H9 (cell line): ENCODE measurements at regions not wholly inside any gene's neighbourhood (a gene's known extent, or its start where the extent isn't known, plus 50 kb on each side); places are given as distances from the start of the nearest gene placed in this dataset.

ENCODE experiments used
- DNase-seq: peaks from one replicate; pipeline ENCODE4 v3.0.0-alpha.2; 2017
- H2AFZ ChIP-seq: one replicate; pipeline ENCODE4 v1.6.1; 2013; ENCODE audit warnings: mild to moderate bottlenecking, low read length, control low read depth, moderate library complexity
- H2AK5ac ChIP-seq: 2 replicates; pipeline ENCODE4 v1.6.1; 2013; ENCODE audit warnings: low read length, control low read depth, mixed read lengths; ENCODE audit not compliant: insufficient read length
- H2BK120ac ChIP-seq: one replicate; pipeline ENCODE4 v1.6.1; 2013; ENCODE audit warnings: low read depth, mild to moderate bottlenecking, low read length, control low read depth, inconsistent platforms; ENCODE audit not compliant: poor library complexity, severe bottlenecking
- H2BK12ac ChIP-seq: 2 replicates; pipeline ENCODE4 v1.6.1; 2013; ENCODE audit warnings: low read length, control low read depth, mixed read lengths, low read depth; ENCODE audit not compliant: insufficient read length
- H2BK15ac ChIP-seq: 2 replicates; pipeline ENCODE4 v1.6.1; 2013; ENCODE audit warnings: low read depth, low read length, control low read depth
- H2BK20ac ChIP-seq: one replicate; pipeline ENCODE4 v1.6.1; 2013; ENCODE audit warnings: low read depth, mild to moderate bottlenecking, low read length, control low read depth, inconsistent platforms; ENCODE audit not compliant: poor library complexity, severe bottlenecking
- H2BK5ac ChIP-seq: 2 replicates; pipeline ENCODE4 v1.6.1; 2013; ENCODE audit warnings: low read length, control low read depth, mixed read lengths; ENCODE audit not compliant: insufficient read length
- H3K14ac ChIP-seq: 2 replicates; pipeline ENCODE4 v1.6.1; 2013; ENCODE audit warnings: low read length, control low read depth; ENCODE audit not compliant: insufficient read depth
- H3K18ac ChIP-seq: 2 replicates; pipeline ENCODE4 v1.6.1; 2013; ENCODE audit warnings: low read depth, mild to moderate bottlenecking, mixed read lengths, low read length, control low read depth; ENCODE audit not compliant: insufficient read length
- H3K23ac ChIP-seq: 2 replicates; pipeline ENCODE4 v1.6.1; 2013; ENCODE audit warnings: low read length, control low read depth, mixed read lengths, low read depth; ENCODE audit not compliant: insufficient read length
- H3K23me2 ChIP-seq: 2 replicates; pipeline ENCODE4 v1.6.1; 2013; ENCODE audit warnings: low read depth, mild to moderate bottlenecking, mixed read lengths, low read length, control low read depth; ENCODE audit not compliant: insufficient read length, poor library complexity, severe bottlenecking
- H3K27ac ChIP-seq: 2 replicates; pipeline ENCODE4 v1.5.1; 2013; ENCODE audit warnings: low read length, control low read depth, mixed read lengths, low read depth; ENCODE audit not compliant: insufficient read length
- H3K27me3 ChIP-seq: 2 replicates; pipeline ENCODE4 v1.6.1; 2013; ENCODE audit warnings: low read length, control low read depth, inconsistent platforms; ENCODE audit not compliant: insufficient read depth
- H3K4ac ChIP-seq: 2 replicates; pipeline ENCODE4 v1.6.1; 2013; ENCODE audit warnings: low read depth, mild to moderate bottlenecking, control low read depth, inconsistent platforms, low read length, moderate library complexity
- H3K4me1 ChIP-seq: 2 replicates; pipeline ENCODE4 v1.6.1; 2013; ENCODE audit warnings: low read length, control low read depth, inconsistent platforms; ENCODE audit not compliant: insufficient read depth
- H3K4me2 ChIP-seq: 2 replicates; pipeline ENCODE4 v1.6.1; 2013; ENCODE audit warnings: low read length, control low read depth, mixed read lengths; ENCODE audit not compliant: insufficient read length, insufficient read depth
- H3K56ac ChIP-seq: 2 replicates; pipeline ENCODE4 v1.6.1; 2013; ENCODE audit warnings: low read depth, mild to moderate bottlenecking, mixed read lengths, low read length, control low read depth; ENCODE audit not compliant: insufficient read length
- H3K79me1 ChIP-seq: 2 replicates; pipeline ENCODE4 v1.6.1; 2013; ENCODE audit warnings: low read depth, mild to moderate bottlenecking, moderate library complexity, low read length, control low read depth, inconsistent platforms; ENCODE audit not compliant: insufficient read depth, poor library complexity, severe bottlenecking
- H3K79me2 ChIP-seq: 2 replicates; pipeline ENCODE4 v1.6.1; 2013; ENCODE audit warnings: low read length, control low read depth, inconsistent platforms; ENCODE audit not compliant: insufficient read depth
- H3K9ac ChIP-seq: 2 replicates; pipeline ENCODE4 v1.6.1; 2013; ENCODE audit warnings: low read length, control low read depth, mixed read lengths; ENCODE audit not compliant: insufficient read length; ENCODE audit errors: extremely low read depth
- H3K9me3 ChIP-seq: one replicate; pipeline ENCODE4 v1.6.1; 2013; ENCODE audit warnings: low read depth, low read length, inconsistent platforms; ENCODE audit not compliant: control insufficient read depth
- H3T11ph ChIP-seq: one replicate; pipeline ENCODE4 v1.6.1; 2013; ENCODE audit warnings: mild to moderate bottlenecking, low read length, control low read depth, inconsistent platforms
- H4K20me1 ChIP-seq: one replicate; pipeline ENCODE4 v1.6.1; 2013; ENCODE audit not compliant: control insufficient read depth, insufficient read length, insufficient read depth
- H4K5ac ChIP-seq: 2 replicates; pipeline ENCODE4 v1.6.1; 2013; ENCODE audit warnings: low read depth, mild to moderate bottlenecking, mixed read lengths, low read length, control low read depth; ENCODE audit not compliant: insufficient read length
- H4K8ac ChIP-seq: replicated peaks from 2 replicates; pipeline ENCODE4 v1.6.1; 2013; ENCODE audit warnings: low read length, control low read depth, mixed read lengths, low read depth; ENCODE audit not compliant: insufficient read length
- H4K91ac ChIP-seq: 2 replicates; pipeline ENCODE4 v1.6.1; 2013; ENCODE audit warnings: low read depth, mild to moderate bottlenecking, moderate library complexity, mixed read lengths, low read length, control low read depth; ENCODE audit not compliant: insufficient read length
- H3K27ac Mint-ChIP-seq, 3 experiments: 2 replicates in 2 of 3; 3 replicates in 1 of 3; pipeline ENCODE4 v1.8.0; 2020 to 2021; ENCODE audit warnings: mixed read lengths in 3 of 3, mild to moderate bottlenecking in 1 of 3, moderate library complexity in 1 of 3
- H3K27me3 Mint-ChIP-seq: 2 replicates; pipeline ENCODE4 v1.8.0; 2021; ENCODE audit warnings: low read depth, mild to moderate bottlenecking, moderate library complexity, mixed read lengths
- H3K36me3 Mint-ChIP-seq, 3 experiments: 2 replicates in 2 of 3; 3 replicates in 1 of 3; pipeline ENCODE4 v1.8.0; 2020 to 2021; ENCODE audit warnings: low read depth in 3 of 3, mixed read lengths in 3 of 3; ENCODE audit not compliant: insufficient read depth in 1 of 3
- H3K4me1 Mint-ChIP-seq, 2 experiments: 2 replicates each; pipeline ENCODE4 v1.8.0; 2020; ENCODE audit warnings: mixed read lengths in 2 of 2
- H3K4me3 Mint-ChIP-seq, 2 experiments: 2 replicates in 1 of 2; 3 replicates in 1 of 2; pipeline ENCODE4 v1.8.0; 2020 to 2021; ENCODE audit warnings: mild to moderate bottlenecking in 2 of 2, mixed read lengths in 2 of 2, moderate library complexity in 1 of 2
- H3K9me3 Mint-ChIP-seq, 2 experiments: 2 replicates in 1 of 2; 3 replicates in 1 of 2; pipeline ENCODE4 v1.8.0; 2020; ENCODE audit warnings: mild to moderate bottlenecking in 2 of 2, mixed read lengths in 2 of 2, moderate library complexity in 1 of 2
- CTCF ChIP-seq: fragments of 200-600 bp; sonication (generic); conservative IDR thresholded peaks from 3 replicates; pipeline ENCODE4 v1.8.0; 2021; ENCODE audit warnings: antibody characterized with exemption, mild to moderate bottlenecking
- WGBS: extraction: QIAGEN DNeasy Blood & Tissue Kit; methylation state at CpG from one replicate; pipeline ENCODE4 v1.1.7; 2013; ENCODE audit warnings: missing lambda C conversion rate, low lambda C conversion rate, mixed read lengths; ENCODE audit not compliant: insufficient read length; ENCODE audit errors: extremely low coverage; 5-methylcytosine and 5-hydroxymethylcytosine counted together

GRCh38 chr3:80705290-80705689 lies 937.5 kb upstream of the ROBO1 start:
- H3K79me2 ChIP-seq: no peaks in the 10 kb centered on the region
- H3K79me1 ChIP-seq: no peaks in the 10 kb centered on the region
- no peaks in the 10 kb centered on the region for H3K27me3 ChIP-seq
- no peak overlapping the region for H2BK5ac ChIP-seq
- no peak for TF ChIP-seq CTCF
- H3K27ac ChIP-seq: no peak overlapping the region
- no peak overlapping the region for H3K4me3 Mint-ChIP-seq
- peaks cover 14 to 28% (median 23%) of the 10 kb centered on the region in 3 experiments for H3K36me3 Mint-ChIP-seq
- H2BK120ac ChIP-seq: no peak overlapping the region
- H3K9ac ChIP-seq: no peak overlapping the region
- H3K9me3 Mint-ChIP-seq: peaks cover 25 to 29% of the 10 kb centered on the region in 2 experiments
- H3K18ac ChIP-seq: no peak overlapping the region
- no peaks in the 10 kb centered on the region for H3K4me1 Mint-ChIP-seq
- H4K20me1 ChIP-seq: no peaks in the 10 kb centered on the region
- H3K27me3 Mint-ChIP-seq: no peaks in the 10 kb centered on the region
- no peak overlapping the region for H2BK12ac ChIP-seq
- no CpG with 5 or more reads among the region's 1 CpG for WGBS
- H3K56ac ChIP-seq: no peak overlapping the region
- no peak overlapping the region for H2BK20ac ChIP-seq
- H2AFZ ChIP-seq: no peak overlapping the region
- no peak overlapping the region for H2AK5ac ChIP-seq
- no peaks in the 10 kb centered on the region for H3K23me2 ChIP-seq
- no peak overlapping the region for H3K23ac ChIP-seq
- no peak overlapping the region for H3K14ac ChIP-seq
- no peak overlapping the region for H3K27ac Mint-ChIP-seq
- H3K4ac ChIP-seq: no peak overlapping the region
- no peak overlapping the region for H3K4me2 ChIP-seq
- H4K8ac ChIP-seq: no peak overlapping the region
- no peaks in the 10 kb centered on the region for H3K4me1 ChIP-seq
- no peak overlapping the region for H3T11ph ChIP-seq
- no peak for DNase-seq
- no peak overlapping the region for H2BK15ac ChIP-seq
- H3K9me3 ChIP-seq: no peaks in the 10 kb centered on the region
- no peak overlapping the region for H4K5ac ChIP-seq
- H4K91ac ChIP-seq: no peak overlapping the region
